Panc1 (cell line): ENCODE measurements at regions not wholly inside any gene's neighbourhood (a gene's known extent, or its start where the extent isn't known, plus 50 kb on each side); places are given as distances from the start of the nearest gene placed in this dataset.

Experiments
- ATAC-seq: fragments of 200-7000 bp; cut with Tn5 transposase; 2 replicates; pipeline ENCODE4 v1.9.1; 2020; ENCODE audit warnings: mild to moderate bottlenecking, moderate library complexity
- BruUV-seq: library from RNA; stranded (reverse); fragments of 400-500 nt; replicated peaks from 2 replicates; lab custom pipeline; 2021; lab: Mats Ljungman, UMichigan
- CTCF ChIA-PET: fragments of 300-600 bp; sonication (Branson Sonifier 250); formaldehyde crosslinking; loops from one replicate; lab custom pipeline; 2022; ENCODE audit warnings: antibody characterized with exemption; lab: Charles Lee
- POLR2A ChIA-PET: fragments of 300-600 bp; sonication (Branson Sonifier 250); formaldehyde crosslinking; loops from one replicate; lab custom pipeline; 2022; ENCODE audit warnings: antibody characterized with exemption; lab: Charles Lee
- DNase-seq: peaks from one replicate; pipeline ENCODE4 v3.0.0-alpha.2; 2010; ENCODE audit warnings: low read depth, low spot score
- H3K27ac ChIP-seq: 2 replicates; pipeline ENCODE4 v1.5.1; 2011; ENCODE audit warnings: mild to moderate bottlenecking, low read length, inconsistent platforms
- H3K27me3 ChIP-seq: fragments of 200-500 bp; sonication (Bioruptor generic); 2 replicates; pipeline ENCODE4 v1.6.0; 2014; ENCODE audit warnings: low read length, inconsistent platforms; ENCODE audit not compliant: control insufficient read depth, insufficient read depth
- H3K36me3 ChIP-seq: fragments of 200-500 bp; sonication (Bioruptor generic); 2 replicates; pipeline ENCODE4 v1.5.1; 2014; ENCODE audit warnings: inconsistent platforms, mild to moderate bottlenecking, low read length, moderate library complexity; ENCODE audit not compliant: control insufficient read depth, insufficient read depth
- H3K4me1 ChIP-seq: 2 replicates; pipeline ENCODE4 v1.5.1; 2011; ENCODE audit warnings: inconsistent platforms, mild to moderate bottlenecking, low read length, moderate library complexity; ENCODE audit not compliant: control insufficient read depth, insufficient read depth
- H3K4me3 ChIP-seq, 2 experiments: 2 replicates each; pipeline ENCODE4 v1.5.1; 2011 to 2012; ENCODE audit warnings: low read depth in 2 of 2, low read length in 2 of 2, mild to moderate bottlenecking in 2 of 2, inconsistent platforms in 1 of 2, moderate library complexity in 1 of 2
- H3K9me3 ChIP-seq: fragments of 200-500 bp; sonication (Bioruptor generic); 2 replicates; pipeline ENCODE4 v1.5.1; 2014; ENCODE audit warnings: low read depth, mild to moderate bottlenecking, inconsistent platforms, low read length, moderate library complexity; ENCODE audit not compliant: control insufficient read depth, insufficient read depth
- POLR2AphosphoS5 ChIP-seq: IDR thresholded peaks from 2 replicates; pipeline ENCODE4 v1.6.1; 2012; ENCODE audit warnings: mild to moderate bottlenecking, low read depth, low read length, moderate library complexity
- SIN3A ChIP-seq: IDR thresholded peaks from 2 replicates; pipeline ENCODE4 v1.6.1; 2012; ENCODE audit warnings: low read depth, mild to moderate bottlenecking, low read length, moderate library complexity, borderline replicate concordance; ENCODE audit not compliant: insufficient read depth
- TCF7L2 ChIP-seq: IDR thresholded peaks from 2 replicates; pipeline ENCODE4 v1.6.1; 2011; ENCODE audit warnings: mild to moderate bottlenecking, low read depth, low read length, inconsistent platforms
- in situ Hi-C: cut with HindIII; loops from 2 replicates; pipeline ENCODE4 v1.10.0; 2016; ENCODE audit warnings: low sequenced_read_pairs, low pct_unique_long_range_greater_than_20kb
- intact Hi-C: fragments of 100-400 bp; cut with micrococcal nuclease; formaldehyde crosslinking; loops from one replicate; pipeline ENCODE4 v1.10.0; 2022; ENCODE audit not compliant: unreplicated experiment
- TF ChIP-seq, protein P1 (sequence below), 2 experiments: IDR thresholded peaks; 2 replicates each; pipeline ENCODE4 v1.6.1; 2011 to 2012; ENCODE audit warnings: low read depth in 2 of 2, control low read depth in 1 of 2, low read length in 1 of 2, mild to moderate bottlenecking in 1 of 2, moderate library complexity in 1 of 2; ENCODE audit not compliant: insufficient read depth in 1 of 2
- TF ChIP-seq, protein P2 (sequence below): fragments of 450-650 bp; IDR thresholded peaks from 2 replicates; pipeline ENCODE4 v1.5.1; 2017; ENCODE audit warnings: mild to moderate bottlenecking

DNA sequence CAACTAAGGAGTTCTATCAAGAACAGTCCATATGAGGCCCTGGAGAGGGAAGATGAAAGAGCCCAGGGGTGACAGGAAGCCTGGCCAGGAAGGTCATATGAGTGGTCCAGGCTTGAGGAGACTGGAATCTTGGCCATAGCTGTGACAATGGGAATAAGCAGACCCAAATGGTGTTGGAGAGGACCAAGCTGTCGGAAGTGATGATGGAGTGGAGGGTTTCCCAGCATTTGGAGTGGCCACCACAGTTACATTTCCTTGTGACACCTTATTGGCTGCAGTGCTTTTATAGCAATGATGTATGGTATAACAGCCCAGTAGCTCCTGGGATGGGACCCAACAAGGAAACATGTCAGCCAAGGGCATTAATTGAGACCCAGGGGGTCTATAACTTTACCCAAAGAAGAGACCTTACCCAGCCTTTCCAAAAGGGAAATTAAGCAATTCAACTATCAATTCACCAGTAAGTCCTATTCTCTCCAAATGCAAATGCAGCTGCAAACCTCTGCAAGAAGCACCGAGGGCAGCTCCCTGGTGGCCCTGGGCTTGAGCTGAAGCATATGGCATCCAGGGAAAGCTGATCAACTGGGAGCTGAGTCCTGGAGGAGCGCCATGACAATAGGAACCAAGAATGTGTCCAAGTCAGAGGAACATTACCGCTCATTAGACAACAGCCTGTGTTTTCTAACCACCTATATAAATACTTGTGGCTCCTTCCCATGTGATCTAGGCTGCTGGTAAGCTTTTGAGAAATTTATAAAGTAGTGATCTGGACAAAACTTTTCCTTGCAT lies 219.4 kb downstream of the SOD2 start:
- CTCF ChIA-PET, result no interaction called here
- in situ Hi-C loops, result no loop called here
- intact Hi-C loops, result no loop called here

DNA sequence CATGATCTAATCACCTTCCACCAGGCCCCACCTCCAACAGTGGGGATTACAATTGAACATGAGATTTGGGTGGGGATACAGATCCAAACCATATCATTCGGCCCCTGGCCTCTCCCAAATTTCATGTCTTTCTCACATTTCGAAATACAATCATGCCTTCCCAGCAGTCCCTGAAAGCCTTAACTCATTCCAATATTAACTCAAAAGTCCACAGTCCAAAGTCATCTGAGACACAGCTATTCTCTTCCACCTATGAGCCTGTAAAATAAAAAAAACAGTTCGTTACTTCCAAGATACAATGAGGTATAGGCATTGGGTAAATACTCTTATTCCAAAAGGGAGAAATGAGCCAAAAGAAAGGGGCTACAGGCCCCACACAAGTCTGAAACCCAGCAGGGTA lies 222.6 kb downstream of the SOD2 start:
- Histone ChIP-seq H3K4me1 (no peaks in the 10 kb centered on the region), H3K27me3 (no peaks in the 10 kb centered on the region), H3K4me3 (no peak overlapping the region), H3K36me3 (no peaks in the 10 kb centered on the region), H3K9me3 (no peaks in the 10 kb centered on the region), H3K27ac (no peak overlapping the region)
- ChIA-PET CTCF (interaction anchor here (0.6 kb wide), 1 partner anchor 1438 kb away, joined by 3 read pairs; no protein-coding TSS in a partner anchor), POLR2A (no interaction called here)
- ATAC-seq (no peak), DNase-seq (no peak)
- in situ Hi-C loops (no loop called here), intact Hi-C loops (no loop called here)
- no peak for TF ChIP-seq TCF7L2
- TF ChIP-seq SIN3A, result no peak
- TF ChIP-seq, protein P1, sequence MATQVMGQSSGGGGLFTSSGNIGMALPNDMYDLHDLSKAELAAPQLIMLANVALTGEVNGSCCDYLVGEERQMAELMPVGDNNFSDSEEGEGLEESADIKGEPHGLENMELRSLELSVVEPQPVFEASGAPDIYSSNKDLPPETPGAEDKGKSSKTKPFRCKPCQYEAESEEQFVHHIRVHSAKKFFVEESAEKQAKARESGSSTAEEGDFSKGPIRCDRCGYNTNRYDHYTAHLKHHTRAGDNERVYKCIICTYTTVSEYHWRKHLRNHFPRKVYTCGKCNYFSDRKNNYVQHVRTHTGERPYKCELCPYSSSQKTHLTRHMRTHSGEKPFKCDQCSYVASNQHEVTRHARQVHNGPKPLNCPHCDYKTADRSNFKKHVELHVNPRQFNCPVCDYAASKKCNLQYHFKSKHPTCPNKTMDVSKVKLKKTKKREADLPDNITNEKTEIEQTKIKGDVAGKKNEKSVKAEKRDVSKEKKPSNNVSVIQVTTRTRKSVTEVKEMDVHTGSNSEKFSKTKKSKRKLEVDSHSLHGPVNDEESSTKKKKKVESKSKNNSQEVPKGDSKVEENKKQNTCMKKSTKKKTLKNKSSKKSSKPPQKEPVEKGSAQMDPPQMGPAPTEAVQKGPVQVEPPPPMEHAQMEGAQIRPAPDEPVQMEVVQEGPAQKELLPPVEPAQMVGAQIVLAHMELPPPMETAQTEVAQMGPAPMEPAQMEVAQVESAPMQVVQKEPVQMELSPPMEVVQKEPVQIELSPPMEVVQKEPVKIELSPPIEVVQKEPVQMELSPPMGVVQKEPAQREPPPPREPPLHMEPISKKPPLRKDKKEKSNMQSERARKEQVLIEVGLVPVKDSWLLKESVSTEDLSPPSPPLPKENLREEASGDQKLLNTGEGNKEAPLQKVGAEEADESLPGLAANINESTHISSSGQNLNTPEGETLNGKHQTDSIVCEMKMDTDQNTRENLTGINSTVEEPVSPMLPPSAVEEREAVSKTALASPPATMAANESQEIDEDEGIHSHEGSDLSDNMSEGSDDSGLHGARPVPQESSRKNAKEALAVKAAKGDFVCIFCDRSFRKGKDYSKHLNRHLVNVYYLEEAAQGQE (IDR thresholded peaks at IDR 0.05; ENCODE audit: insufficient read depth in 1 of 2, low read depth in 2 of 2, low read length in 1 of 2), result no peak
- TF ChIP-seq, protein P2, sequence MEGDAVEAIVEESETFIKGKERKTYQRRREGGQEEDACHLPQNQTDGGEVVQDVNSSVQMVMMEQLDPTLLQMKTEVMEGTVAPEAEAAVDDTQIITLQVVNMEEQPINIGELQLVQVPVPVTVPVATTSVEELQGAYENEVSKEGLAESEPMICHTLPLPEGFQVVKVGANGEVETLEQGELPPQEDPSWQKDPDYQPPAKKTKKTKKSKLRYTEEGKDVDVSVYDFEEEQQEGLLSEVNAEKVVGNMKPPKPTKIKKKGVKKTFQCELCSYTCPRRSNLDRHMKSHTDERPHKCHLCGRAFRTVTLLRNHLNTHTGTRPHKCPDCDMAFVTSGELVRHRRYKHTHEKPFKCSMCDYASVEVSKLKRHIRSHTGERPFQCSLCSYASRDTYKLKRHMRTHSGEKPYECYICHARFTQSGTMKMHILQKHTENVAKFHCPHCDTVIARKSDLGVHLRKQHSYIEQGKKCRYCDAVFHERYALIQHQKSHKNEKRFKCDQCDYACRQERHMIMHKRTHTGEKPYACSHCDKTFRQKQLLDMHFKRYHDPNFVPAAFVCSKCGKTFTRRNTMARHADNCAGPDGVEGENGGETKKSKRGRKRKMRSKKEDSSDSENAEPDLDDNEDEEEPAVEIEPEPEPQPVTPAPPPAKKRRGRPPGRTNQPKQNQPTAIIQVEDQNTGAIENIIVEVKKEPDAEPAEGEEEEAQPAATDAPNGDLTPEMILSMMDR, result no peak
- TF ChIP-seq POLR2AphosphoS5, result no peak
- BruUV-seq, result no TSS peak

More for the DNA sequence above, 219.4 kb downstream of the SOD2 start:
- no TSS peak for BruUV-seq
- TF ChIP-seq, protein P1 (IDR thresholded peaks at IDR 0.05; ENCODE audit: insufficient read depth in 1 of 2, low read depth in 2 of 2, low read length in 1 of 2), result no peak
- TF ChIP-seq SIN3A (no peak), POLR2AphosphoS5 (no peak), TCF7L2 (no peak)
- TF ChIP-seq, protein P2, result no peak
- H3K4me1 ChIP-seq, result no peaks in the 10 kb centered on the region
- 0 out of 2 replicates have a peak, but pooled peaks cover under 1% of the 10 kb centered on the region for H3K9me3 ChIP-seq
- POLR2A ChIA-PET, result no interaction called here
- DNase-seq, result no peak
- no peak overlapping the region for H3K4me3 ChIP-seq
- ATAC-seq, result no peak
- no peaks in the 10 kb centered on the region for H3K36me3 ChIP-seq
- H3K27ac ChIP-seq, result no peak overlapping the region
- H3K27me3 ChIP-seq, result no peaks in the 10 kb centered on the region
